GM13976 (cell line): ENCODE measurements at regions not wholly inside any gene's neighbourhood (a gene's known extent, or its start where the extent isn't known, plus 50 kb on each side); places are given as distances from the start of the nearest gene placed in this dataset.

Source experiments
- DNase-seq: peaks from one replicate; pipeline ENCODE4 v3.0.0; 2012; ENCODE audit warnings: low spot score
- in situ Hi-C: fragments of 300-500 bp; cut with MboI; formaldehyde crosslinking; loops from one replicate; pipeline ENCODE4 v1.12.0; 2022; ENCODE audit warnings: low sequenced_read_pairs, mixed read lengths, inconsistent platforms; ENCODE audit not compliant: unreplicated experiment
- TF ChIP-seq, protein P1 (sequence below): IDR thresholded peaks from 2 replicates; pipeline ENCODE4 v1.5.1; 2012; ENCODE audit warnings: borderline replicate concordance, mild to moderate bottlenecking; ENCODE audit not compliant: insufficient read depth; ENCODE audit errors: extremely low read depth, missing control alignments, control extremely low read depth

DNA sequence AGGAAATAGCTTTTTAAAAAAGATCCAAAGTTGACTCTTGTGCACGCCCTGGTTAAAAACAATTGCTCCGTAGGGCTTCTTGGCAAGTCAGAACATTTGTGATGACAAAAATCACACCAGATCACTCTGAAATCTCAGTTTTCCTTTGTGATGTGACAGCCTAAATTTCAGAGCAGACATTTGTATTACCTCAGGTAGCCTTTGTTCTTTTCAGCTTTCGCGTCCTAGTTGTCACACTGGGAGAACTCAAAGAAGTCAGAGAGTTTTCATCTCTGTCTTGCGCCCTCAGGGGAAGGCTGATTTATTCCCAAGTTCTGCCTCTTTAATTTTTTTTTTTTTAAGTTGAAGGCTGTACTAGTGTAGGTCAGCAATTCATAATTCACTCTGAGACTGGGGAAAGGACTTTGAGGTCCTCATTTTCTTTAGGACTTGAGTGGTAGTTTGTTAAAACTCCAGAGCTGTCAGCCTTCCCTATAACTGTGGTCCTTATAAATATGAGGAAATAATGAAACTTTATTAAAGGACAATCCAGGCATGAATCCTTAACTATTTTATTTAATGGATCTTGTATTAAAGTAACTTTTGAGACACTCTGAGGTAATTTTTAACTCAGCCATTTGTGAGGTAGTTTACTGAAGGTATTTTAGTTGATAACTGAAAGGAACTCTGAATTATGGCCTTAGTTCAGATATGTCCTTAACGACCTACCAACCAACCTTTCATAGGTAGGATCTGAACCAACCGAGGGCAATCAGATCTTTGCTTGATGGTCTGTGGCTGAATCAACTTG, 525.1 kb upstream of the FAM98A start:
- no peak for DNase-seq
- in situ Hi-C loops: no loop called here
- TF ChIP-seq, protein P1, sequence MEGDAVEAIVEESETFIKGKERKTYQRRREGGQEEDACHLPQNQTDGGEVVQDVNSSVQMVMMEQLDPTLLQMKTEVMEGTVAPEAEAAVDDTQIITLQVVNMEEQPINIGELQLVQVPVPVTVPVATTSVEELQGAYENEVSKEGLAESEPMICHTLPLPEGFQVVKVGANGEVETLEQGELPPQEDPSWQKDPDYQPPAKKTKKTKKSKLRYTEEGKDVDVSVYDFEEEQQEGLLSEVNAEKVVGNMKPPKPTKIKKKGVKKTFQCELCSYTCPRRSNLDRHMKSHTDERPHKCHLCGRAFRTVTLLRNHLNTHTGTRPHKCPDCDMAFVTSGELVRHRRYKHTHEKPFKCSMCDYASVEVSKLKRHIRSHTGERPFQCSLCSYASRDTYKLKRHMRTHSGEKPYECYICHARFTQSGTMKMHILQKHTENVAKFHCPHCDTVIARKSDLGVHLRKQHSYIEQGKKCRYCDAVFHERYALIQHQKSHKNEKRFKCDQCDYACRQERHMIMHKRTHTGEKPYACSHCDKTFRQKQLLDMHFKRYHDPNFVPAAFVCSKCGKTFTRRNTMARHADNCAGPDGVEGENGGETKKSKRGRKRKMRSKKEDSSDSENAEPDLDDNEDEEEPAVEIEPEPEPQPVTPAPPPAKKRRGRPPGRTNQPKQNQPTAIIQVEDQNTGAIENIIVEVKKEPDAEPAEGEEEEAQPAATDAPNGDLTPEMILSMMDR: no peak

DNA sequence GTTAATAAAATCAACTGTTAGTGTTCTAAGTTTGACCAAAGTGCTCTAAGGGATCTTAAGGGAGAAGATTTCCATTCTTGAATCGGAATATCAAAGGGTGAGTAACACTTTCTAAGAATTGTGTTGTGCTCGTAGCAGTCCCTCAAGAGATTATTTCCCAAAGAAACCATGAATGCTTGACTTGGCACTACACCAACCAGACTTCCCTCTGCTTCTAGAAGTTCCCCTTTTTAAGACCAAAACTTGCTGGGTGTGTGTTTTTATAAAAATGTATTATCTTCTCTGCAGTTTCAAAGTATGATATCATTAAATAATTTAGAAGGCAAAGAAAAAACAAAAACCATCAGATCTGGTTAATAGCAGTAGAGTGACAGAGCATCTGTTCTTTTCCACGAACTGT, 522.0 kb upstream of the FAM98A start:
- no peak for DNase-seq
- TF ChIP-seq, protein P1: no peak
- in situ Hi-C loops: no loop called here

GRCh38 chr2:34115076-34115475, 516.0 kb upstream of the FAM98A start:
- in situ Hi-C loops: no loop called here
- TF ChIP-seq, protein P1: no peak
- no peak for DNase-seq

GRCh38 chr2:34112161-34112560, 513.1 kb upstream of the FAM98A start:
- TF ChIP-seq, protein P1: no peak
- no peak for DNase-seq
- in situ Hi-C loops: no loop called here

DNA sequence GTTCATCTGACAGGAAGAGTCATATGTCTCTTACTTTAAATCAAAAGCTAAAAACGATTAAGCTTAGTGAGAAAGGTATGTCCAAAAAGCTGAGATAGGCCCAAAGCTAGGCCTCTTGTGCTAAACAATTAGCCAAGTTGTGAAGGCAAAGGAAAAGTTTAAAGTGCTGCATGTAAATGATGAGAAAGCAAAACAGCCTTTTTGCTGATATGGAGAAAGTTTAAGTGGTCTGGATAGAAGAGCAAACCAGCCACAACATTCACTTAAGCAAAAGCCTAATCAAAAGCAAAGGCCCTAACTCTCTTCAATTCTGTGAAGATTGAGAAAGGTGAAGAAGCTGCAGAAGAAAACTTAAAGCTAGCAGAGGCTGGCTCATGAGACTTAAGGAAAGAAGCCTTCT, 511.3 kb upstream of the FAM98A start:
- in situ Hi-C loops: no loop called here
- TF ChIP-seq, protein P1: no peak
- DNase-seq: no peak

DNA sequence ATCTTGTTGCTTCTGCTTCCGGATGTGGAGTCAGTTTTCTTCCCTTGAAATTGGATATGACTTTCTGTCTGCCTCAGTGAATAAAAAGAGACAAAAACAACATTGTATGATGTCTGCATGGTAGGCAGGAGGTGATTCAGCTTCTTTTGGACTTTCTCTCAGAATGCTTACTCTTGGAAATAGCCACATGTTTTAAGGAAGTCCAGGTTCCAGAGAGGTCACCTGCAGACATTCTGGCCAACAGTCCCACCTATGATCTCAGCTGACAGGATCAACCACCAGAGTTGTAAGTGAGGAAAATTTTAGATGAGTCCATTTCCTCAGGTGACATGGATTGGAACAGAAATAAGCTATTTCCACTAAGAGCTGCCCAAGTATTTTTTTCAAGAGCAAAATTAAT, 508.7 kb upstream of the FAM98A start:
- in situ Hi-C loops: no loop called here
- no peak for DNase-seq
- TF ChIP-seq, protein P1: no peak
